ENCODE measurements at regions not wholly inside any gene's neighbourhood (a gene's known extent, or its start where the extent isn't known, plus 50 kb on each side); places are given as distances from the start of the nearest gene placed in this dataset.

- POLR2A ChIA-PET: no interaction called here
- Histone ChIP-seq H3K9me3 (replicated peaks; ENCODE audit: control insufficient read depth, insufficient read depth, low read length) (no peaks in the 10 kb centered on the region), H3K36me3 (ENCODE audit: control insufficient read depth in 2 of 2, extremely low read depth in 1 of 2, insufficient read depth in 2 of 2, low read length in 2 of 2) (no peaks in the 10 kb centered on the region), H3K4me3 (replicated peaks in 1 of 3; ENCODE audit: insufficient read depth in 1 of 3, low read depth in 1 of 3, low read length in 3 of 3) (no peak overlapping the region), H3K27ac (ENCODE audit: insufficient read depth, low read depth, low read length) (no peak overlapping the region), H3K27me3 (ENCODE audit: control insufficient read depth in 2 of 2, insufficient read depth in 2 of 2, low read length in 2 of 2) (no peaks in the 10 kb centered on the region), H4K20me1 (replicated peaks; ENCODE audit: control insufficient read depth, extremely low read depth, insufficient read depth, low read length) (no peaks in the 10 kb centered on the region), H3K4me1 (ENCODE audit: control insufficient read depth, extremely low read depth, insufficient read depth, low read length) (peaks cover 3% of the 10 kb centered on the region), H3K9ac (replicated peaks; ENCODE audit: extremely low read depth, insufficient read depth, low read length) (no peak overlapping the region), H3K4me2 (ENCODE audit: insufficient read depth, low read length) (no peak overlapping the region), H3K9me1 (replicated peaks; ENCODE audit: control insufficient read depth, extremely low read depth, insufficient read depth, low read length) (no peaks in the 10 kb centered on the region), H3K79me2 (ENCODE audit: control insufficient read depth, insufficient read depth, low read length) (no peaks in the 10 kb centered on the region), H2AFZ (ENCODE audit: low read depth, low read length) (no peak overlapping the region)
- dilution Hi-C loops (cut with MboI; ENCODE audit: extremely low pct_ligation_motif_present, low sequenced_read_pairs) (no loop called here), intact Hi-C loops (cut with micrococcal nuclease) (no loop called here)
- no peak for DNase-seq (ENCODE audit: low read depth, low spot score)
- BruUV-seq (replicated peaks): no TSS peak
- TF ChIP-seq POLR2AphosphoS5 (IDR thresholded peaks at IDR 0.05; ENCODE audit: insufficient read depth, low read depth, low read length): no peak
- TF ChIP-seq POLR2A (IDR thresholded peaks at IDR 0.05; ENCODE audit: low read depth, low read length): no peak
- TF ChIP-seq MYC (IDR thresholded peaks at IDR 0.05; ENCODE audit: low read depth, low read length): no peak
- no peak for TF ChIP-seq JUN (IDR thresholded peaks at IDR 0.05; ENCODE audit: borderline replicate concordance, insufficient read depth, insufficient read length, low read depth)
- no peak for TF ChIP-seq CTCF (IDR thresholded peaks at IDR 0.05; ENCODE audit: extremely low read depth in 1 of 2, insufficient read depth in 1 of 2, low read depth in 1 of 2, low read length in 2 of 2)
- TF ChIP-seq GATA2 (IDR thresholded peaks at IDR 0.05; ENCODE audit: insufficient read depth, insufficient read length, low read depth, low read length): no peak
- no peak for TF ChIP-seq FOS (IDR thresholded peaks at IDR 0.05; ENCODE audit: borderline replicate concordance, insufficient read depth, low read length)
- TF ChIP-seq EZH2 (IDR thresholded peaks at IDR 0.05; ENCODE audit: borderline replicate concordance, low read depth, low read length, severe bottlenecking): no peak
- no peak for TF ChIP-seq MAX (IDR thresholded peaks at IDR 0.05; ENCODE audit: insufficient read depth, insufficient read length)
- no peak for FAIRE-seq
- CTCF ChIA-PET: no interaction called here
Measured at GRCh38 chr4:66372706-66373105, 702.4 kb upstream of the EPHA5 start.

Data from endothelial cell of umbilical vein (primary cell).